ENCODE measurements at regions not wholly inside any gene's neighbourhood (a gene's known extent, or its start where the extent isn't known, plus 50 kb on each side); places are given as distances from the start of the nearest gene placed in this dataset.

DNA sequence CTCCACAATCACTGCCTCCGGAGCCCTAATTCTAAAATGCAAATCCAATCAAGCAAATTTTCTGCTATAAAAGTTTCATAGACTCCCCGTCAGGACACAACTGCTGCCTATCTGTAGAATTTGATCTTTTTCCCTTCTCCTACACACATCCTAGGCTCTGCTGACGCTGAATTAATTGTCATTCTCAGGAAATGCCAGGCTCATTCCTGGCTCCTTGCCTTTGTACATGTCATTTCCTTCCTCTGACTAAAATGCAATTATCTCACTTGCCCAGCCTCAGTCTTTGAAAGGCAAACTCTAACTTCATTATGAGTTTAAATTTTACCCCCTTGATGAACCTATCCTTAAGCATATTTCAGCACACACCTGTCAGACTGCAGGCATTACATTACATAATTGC lies 844.9 kb upstream of the CRIM1 start:
- Histone ChIP-seq H3K9me3 (peaks cover 0 to 9% (median 0%) of the 10 kb centered on the region in 4 donors), H3K4me1 (no peaks in the 10 kb centered on the region), H3K27ac (no peak overlapping the region), H3K27me3 (no peaks in the 10 kb centered on the region), H3K4me3 (no peak overlapping the region), H3K36me3 (no peaks in the 10 kb centered on the region)
- WGBS, 2 donors, result 62 to 66% methylated on average over 3 of the region's 3 CpGs
- TF ChIP-seq POLR2A (IDR thresholded peaks at IDR 0.05), result no peak
- no peak for TF ChIP-seq EP300 (IDR thresholded peaks at IDR 0.05)
- TF ChIP-seq, protein P1, sequence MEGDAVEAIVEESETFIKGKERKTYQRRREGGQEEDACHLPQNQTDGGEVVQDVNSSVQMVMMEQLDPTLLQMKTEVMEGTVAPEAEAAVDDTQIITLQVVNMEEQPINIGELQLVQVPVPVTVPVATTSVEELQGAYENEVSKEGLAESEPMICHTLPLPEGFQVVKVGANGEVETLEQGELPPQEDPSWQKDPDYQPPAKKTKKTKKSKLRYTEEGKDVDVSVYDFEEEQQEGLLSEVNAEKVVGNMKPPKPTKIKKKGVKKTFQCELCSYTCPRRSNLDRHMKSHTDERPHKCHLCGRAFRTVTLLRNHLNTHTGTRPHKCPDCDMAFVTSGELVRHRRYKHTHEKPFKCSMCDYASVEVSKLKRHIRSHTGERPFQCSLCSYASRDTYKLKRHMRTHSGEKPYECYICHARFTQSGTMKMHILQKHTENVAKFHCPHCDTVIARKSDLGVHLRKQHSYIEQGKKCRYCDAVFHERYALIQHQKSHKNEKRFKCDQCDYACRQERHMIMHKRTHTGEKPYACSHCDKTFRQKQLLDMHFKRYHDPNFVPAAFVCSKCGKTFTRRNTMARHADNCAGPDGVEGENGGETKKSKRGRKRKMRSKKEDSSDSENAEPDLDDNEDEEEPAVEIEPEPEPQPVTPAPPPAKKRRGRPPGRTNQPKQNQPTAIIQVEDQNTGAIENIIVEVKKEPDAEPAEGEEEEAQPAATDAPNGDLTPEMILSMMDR (IDR thresholded peaks at IDR 0.05), result no peak
- DNase-seq (ENCODE audit: low spot score in 2 of 2), result no peak

DNA sequence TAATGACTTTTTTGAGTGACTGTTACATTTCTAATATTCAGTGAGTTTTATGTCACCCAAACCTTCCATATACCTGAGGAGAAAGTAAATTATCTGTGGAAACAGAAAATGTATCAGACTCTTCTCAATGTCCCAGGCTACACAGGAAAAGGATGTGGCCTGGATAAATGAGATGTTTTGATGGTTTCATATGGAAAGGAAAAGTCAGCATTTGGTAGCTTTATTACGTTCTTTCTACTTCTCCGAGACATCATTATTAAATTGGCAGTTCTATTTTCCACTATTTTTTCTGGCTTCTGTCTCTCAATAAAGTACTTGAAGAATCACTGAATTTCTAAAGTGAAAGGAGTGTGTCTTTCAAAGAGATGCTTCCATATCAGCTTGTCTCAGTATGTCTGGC lies 847.0 kb upstream of the CRIM1 start:
- Histone ChIP-seq H3K4me1 (no peaks in the 10 kb centered on the region), H3K27ac (no peak overlapping the region), H3K9me3 (peaks cover 0 to 9% (median 0%) of the 10 kb centered on the region in 4 donors), H3K27me3 (no peaks in the 10 kb centered on the region), H3K36me3 (no peaks in the 10 kb centered on the region), H3K4me3 (no peak overlapping the region)
- WGBS, 2 donors, result 78 to 80% methylated on average over 2 of the region's 2 CpGs
- TF ChIP-seq EP300 (IDR thresholded peaks at IDR 0.05) (no peak), POLR2A (IDR thresholded peaks at IDR 0.05) (no peak)
- TF ChIP-seq, protein P1 (IDR thresholded peaks at IDR 0.05), result no peak
- DNase-seq (ENCODE audit: low spot score in 2 of 2), result no peak

DNA sequence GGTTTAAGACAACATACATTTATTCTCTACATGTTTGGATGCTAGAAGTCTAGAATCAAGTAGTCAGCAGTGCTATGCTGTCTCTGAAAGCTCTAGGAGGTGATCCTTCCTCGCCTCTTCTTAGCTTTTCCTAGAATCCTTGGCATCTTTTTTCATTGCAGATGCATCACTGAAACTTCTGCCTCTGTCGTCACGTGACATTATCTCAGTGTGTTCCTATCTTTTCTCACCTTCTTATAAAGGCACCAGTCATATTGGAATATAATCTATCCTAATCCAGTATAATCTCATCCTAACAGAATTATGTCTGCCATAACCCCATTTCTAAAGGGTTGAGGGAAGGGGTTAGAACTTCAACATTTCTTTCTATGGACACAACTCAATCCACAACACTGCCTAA lies 851.2 kb upstream of the CRIM1 start:
- no peak for TF ChIP-seq POLR2A (IDR thresholded peaks at IDR 0.05)
- TF ChIP-seq EP300 (IDR thresholded peaks at IDR 0.05), result no peak
- TF ChIP-seq, protein P1 (IDR thresholded peaks at IDR 0.05), result no peak
- H3K27me3 ChIP-seq, result no peaks in the 10 kb centered on the region
- no peaks in the 10 kb centered on the region for H3K36me3 ChIP-seq
- no peaks in the 10 kb centered on the region for H3K4me1 ChIP-seq
- H3K4me3 ChIP-seq, result no peak overlapping the region
- 83 to 86% methylated on average over 3 of the region's 3 CpGs for WGBS, 2 donors
- no peak for DNase-seq (ENCODE audit: low spot score in 2 of 2)
- H3K9me3 ChIP-seq, result no peaks in the 10 kb centered on the region
- H3K27ac ChIP-seq, result no peak overlapping the region

DNA sequence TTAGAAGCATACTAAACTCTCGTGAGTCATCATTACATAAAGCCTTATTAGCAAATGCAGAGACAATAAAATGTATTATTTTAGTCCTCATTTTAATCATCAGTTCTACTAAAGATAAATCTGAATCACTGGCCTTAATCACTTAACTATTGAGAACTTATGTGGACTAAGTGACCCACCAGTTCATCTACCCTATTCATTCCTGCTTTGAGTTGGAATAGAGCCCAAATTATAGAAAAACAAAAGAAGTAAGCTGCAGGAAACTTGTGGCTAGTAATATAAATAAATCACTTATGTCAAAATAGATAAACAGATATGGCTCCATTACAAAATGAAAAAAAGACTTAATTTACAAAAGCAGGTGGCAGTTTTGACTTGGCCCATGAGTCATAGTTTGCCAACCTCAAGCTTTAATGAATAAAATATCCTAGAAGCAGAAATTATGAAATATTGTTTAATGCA lies 851.8 kb upstream of the CRIM1 start:
- Histone ChIP-seq H3K36me3 (no peaks in the 10 kb centered on the region), H3K27me3 (no peaks in the 10 kb centered on the region), H3K4me1 (no peaks in the 10 kb centered on the region), H3K4me3 (no peak overlapping the region), H3K9me3 (no peaks in the 10 kb centered on the region), H3K27ac (no peak overlapping the region)
- TF ChIP-seq EP300 (IDR thresholded peaks at IDR 0.05) (no peak), POLR2A (IDR thresholded peaks at IDR 0.05) (no peak)
- TF ChIP-seq, protein P1 (IDR thresholded peaks at IDR 0.05), result no peak
- 27 to 37% methylated on average over 1 of the region's 1 CpG for WGBS, 2 donors
- no peak for DNase-seq (ENCODE audit: low spot score in 2 of 2)

DNA sequence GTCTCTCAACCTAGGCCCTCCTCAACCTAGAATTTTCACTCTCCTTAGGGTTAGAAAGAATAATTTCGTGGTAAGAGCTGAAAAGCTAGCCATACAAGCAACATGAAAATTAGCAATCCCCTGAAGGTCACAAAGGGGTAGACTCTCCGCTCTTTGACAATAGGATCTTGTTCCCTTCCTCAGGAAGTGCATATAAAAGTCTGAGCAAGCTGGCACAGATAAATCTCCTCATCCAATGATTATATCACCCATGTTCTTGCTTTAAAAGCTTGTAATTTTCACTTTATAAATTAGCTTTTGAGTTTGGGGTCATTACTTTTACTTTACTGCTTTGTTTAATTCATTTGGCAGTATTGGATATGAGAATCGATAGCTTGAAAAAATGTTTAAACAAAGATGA lies 852.3 kb upstream of the CRIM1 start:
- Histone ChIP-seq H3K4me3 (no peak overlapping the region), H3K36me3 (no peaks in the 10 kb centered on the region), H3K4me1 (no peaks in the 10 kb centered on the region), H3K9me3 (no peaks in the 10 kb centered on the region), H3K27me3 (no peaks in the 10 kb centered on the region), H3K27ac (no peak overlapping the region)
- TF ChIP-seq, protein P1 (IDR thresholded peaks at IDR 0.05), result no peak
- WGBS, 2 donors, result 42 to 49% methylated on average over 3 of the region's 3 CpGs
- no peak for DNase-seq (ENCODE audit: low spot score in 2 of 2)

Data from tibial nerve (tissue), 4 donors.